B cell (primary cell): ENCODE measurements at regions not wholly inside any gene's neighbourhood (a gene's known extent, or its start where the extent isn't known, plus 50 kb on each side); places are given as distances from the start of the nearest gene placed in this dataset.

Source experiments
- EZH2 ChIP-seq: IDR thresholded peaks from 2 replicates; pipeline ENCODE4 v1.6.1; 2012; ENCODE audit warnings: borderline replicate concordance, low read depth, mild to moderate bottlenecking, moderate library complexity, low read length; ENCODE audit not compliant: insufficient read depth, poor library complexity, severe bottlenecking
- TF ChIP-seq, protein P1 (sequence below): fragments of 200-600 bp; IDR thresholded peaks from one replicate; pipeline ENCODE4 v1.8.0; 2022; ENCODE audit warnings: antibody characterized with exemption, mild to moderate bottlenecking

- TF ChIP-seq, protein P1, sequence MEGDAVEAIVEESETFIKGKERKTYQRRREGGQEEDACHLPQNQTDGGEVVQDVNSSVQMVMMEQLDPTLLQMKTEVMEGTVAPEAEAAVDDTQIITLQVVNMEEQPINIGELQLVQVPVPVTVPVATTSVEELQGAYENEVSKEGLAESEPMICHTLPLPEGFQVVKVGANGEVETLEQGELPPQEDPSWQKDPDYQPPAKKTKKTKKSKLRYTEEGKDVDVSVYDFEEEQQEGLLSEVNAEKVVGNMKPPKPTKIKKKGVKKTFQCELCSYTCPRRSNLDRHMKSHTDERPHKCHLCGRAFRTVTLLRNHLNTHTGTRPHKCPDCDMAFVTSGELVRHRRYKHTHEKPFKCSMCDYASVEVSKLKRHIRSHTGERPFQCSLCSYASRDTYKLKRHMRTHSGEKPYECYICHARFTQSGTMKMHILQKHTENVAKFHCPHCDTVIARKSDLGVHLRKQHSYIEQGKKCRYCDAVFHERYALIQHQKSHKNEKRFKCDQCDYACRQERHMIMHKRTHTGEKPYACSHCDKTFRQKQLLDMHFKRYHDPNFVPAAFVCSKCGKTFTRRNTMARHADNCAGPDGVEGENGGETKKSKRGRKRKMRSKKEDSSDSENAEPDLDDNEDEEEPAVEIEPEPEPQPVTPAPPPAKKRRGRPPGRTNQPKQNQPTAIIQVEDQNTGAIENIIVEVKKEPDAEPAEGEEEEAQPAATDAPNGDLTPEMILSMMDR = no peak
- TF ChIP-seq EZH2 = no peak
These were observed 61.6 kb upstream of the DAB2 start for GRCh38 chr5:39486361-39486760.
